NCI-H146 (cell line): ENCODE measurements at regions not wholly inside any gene's neighbourhood (a gene's known extent, or its start where the extent isn't known, plus 50 kb on each side); places are given as distances from the start of the nearest gene placed in this dataset.

Experiments
- DNase-seq: peaks from one replicate; lab custom pipeline; 2025; lab: John Stamatoyannopoulos, UW

DNA sequence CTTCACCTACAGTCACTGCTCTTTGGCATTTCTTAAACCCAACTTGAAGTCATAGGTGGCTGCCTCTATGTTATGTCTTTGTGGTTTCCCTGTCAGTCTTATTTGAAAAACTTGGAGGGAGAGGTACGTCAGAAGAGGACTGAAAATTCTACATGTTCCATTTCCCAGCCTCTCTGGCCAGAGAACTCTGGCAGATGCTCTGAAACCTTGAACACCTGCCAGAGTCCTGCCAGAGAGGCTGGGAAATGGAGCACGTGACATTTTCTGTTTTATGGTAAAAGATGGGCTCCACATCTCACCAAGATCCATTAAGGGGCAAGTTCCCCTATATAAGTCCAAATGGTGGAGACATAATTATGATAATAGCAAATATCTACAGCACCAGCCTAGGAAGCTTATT, 99.5 kb downstream of the MAFB start:
- no peak for DNase-seq

DNA sequence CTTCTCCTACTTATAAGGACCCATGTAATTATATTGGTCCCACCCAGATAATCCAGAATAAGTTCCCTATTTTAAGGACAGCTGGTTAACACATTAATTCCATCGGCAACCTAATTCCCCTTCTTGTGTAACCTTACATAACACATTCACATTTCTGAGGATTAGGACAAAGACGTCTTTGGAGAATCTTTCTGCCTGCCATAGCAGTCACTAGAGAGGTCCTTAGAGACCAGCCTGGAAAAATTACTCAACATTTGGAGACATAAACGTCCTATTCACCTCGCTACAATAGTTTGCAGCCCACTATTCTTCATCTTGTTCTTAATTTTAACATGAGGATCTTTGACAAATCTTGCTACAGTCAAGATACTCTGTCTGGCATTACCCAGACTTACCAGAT, 100.1 kb downstream of the MAFB start:
- DNase-seq, result no peak

DNA sequence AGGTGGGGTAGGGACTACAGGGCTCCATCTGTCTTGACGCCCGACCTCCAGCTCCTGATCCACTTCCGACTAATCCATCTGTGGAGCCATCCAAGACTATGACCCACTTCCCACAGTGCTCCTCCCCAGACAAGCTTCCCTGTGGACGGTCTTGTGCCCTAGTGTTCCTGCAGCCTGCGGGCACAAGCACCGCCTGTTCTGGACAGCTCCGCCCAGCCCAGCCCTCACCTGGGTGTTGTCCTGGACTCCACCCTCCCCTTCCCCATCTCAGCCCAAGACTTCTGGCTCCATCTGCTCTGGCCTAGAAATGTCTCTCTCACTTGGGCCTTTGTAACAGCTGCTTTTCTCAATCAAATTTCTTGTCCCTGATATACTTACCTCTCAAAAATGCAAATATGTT, 102.0 kb downstream of the MAFB start:
- no peak for DNase-seq

DNA sequence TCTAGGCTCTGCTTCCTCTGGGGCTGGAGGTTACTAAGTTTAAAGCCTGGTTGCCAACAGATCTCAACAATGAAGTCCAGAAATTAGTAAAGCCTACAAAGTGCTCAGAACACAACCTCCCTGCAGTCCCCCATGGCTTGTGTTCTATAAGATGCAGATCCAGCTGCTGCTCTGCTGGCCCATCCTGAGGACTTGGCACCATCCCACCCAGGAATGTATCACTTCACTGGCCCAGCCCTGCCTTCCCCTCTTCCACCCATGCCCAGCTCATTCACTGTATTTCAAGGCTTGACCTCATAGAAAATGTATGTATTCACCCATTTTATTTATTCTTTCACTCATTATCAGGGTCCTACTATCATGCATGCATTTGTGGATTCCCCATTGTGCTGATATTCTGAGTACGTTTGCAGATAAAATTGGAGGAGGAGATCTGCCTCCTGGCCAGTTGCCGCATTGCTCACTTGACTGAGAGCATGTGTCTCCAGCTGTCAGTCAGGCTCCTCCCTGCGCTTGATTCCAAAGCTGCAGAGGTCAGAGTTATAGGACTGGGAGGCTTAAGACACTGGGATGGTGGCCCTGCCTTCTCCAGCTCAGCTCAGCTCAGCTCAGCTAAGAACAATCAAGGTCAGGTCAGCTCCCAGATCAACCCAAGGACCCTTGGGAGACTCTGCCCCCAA, 104.8 kb downstream of the MAFB start:
- no peak for DNase-seq

DNA sequence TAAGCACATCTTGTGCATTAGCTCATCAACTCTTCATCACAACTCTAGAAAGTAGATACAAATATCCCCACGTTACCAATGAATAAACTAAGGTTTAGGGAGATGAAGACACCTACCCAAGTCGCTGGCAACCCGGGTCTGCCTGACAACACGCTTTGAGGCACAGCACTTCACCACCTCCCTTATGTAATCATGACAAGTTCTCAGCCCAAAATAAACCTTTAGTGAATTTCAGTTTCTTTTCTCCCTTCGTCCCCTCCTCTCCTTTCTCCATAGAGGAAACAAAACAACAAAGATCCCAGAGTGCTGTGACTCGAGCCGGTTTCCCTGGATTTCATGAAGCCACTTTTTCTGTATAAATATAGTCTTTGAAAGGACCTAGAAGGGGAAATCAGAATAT, 105.4 kb downstream of the MAFB start:
- DNase-seq, result no peak

DNA sequence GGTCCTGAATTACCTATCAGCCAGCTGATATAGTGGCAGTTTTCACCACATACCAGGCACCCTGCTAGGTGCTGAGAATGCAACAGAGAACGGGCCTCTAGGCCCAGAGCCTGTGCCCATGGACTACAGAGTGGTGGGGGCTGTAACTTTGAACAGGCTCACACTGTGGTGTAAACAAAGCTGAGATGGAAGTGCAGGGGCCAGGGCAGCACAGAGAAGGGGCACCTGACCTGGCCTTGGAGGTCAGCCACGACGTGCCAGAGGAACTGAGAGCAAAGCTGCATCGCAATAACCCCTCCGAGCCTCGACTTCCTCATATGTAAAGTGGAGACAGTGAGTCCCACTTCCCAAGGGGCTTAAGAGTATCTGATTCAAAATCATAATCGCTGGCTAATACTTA, 105.8 kb downstream of the MAFB start:
- DNase-seq, result no peak

DNA sequence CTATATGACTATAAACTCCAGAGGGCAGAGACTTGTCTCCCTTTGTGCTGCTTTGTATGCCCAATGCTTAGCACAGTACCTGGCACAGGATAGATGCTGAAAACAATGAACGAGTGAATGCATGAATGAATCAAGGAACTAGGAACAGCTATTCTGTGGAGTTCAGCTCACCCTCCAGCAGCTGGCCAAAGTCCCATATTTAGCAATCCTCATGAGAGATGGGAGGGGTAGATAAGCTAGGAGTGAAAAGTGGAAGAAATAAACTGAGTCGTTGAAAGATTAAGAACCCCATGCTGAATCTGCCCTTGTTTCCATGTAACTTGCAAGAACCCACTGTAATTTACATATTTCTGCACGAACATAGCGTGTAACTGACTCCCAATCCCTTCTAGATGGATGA, 106.5 kb downstream of the MAFB start:
- DNase-seq, result no peak

DNA sequence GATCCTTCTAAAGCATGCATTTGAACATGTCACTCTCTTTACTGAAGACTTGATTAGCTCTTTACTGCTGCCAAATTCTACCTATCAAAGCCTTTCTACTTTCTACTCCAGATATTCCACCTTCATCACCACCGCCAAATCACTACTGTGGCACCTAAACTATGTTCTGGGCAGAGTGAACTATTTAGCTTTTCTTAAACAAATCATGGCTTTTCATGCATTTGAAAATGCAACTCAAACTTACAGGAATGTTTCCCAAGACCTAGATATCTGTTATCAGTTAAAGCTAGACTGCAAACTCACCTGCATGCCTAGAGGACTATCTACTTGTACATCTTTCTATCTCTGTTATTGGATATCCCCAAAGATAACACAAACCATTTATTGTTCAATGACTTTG, 109.3 kb downstream of the MAFB start:
- DNase-seq, result no peak

DNA sequence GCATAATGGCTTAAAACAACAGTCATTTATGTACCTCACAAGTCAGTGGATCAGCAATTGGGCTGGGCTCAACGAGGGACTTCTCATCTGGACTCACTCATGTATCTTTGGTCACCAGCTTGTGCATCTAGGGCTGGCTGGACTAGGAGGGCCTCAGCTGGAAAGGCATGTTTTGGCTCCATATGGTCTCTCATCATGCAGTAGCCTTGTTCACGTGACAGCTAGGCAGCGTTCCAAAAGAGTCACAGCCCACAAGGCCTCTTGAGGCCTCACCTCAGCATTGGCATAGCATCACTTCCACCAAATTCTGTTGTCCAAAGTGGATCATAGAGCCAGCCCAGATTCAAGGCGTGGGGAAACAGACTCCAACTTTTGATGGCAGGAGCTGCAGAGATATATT, 110.1 kb downstream of the MAFB start:
- DNase-seq, result no peak

DNA sequence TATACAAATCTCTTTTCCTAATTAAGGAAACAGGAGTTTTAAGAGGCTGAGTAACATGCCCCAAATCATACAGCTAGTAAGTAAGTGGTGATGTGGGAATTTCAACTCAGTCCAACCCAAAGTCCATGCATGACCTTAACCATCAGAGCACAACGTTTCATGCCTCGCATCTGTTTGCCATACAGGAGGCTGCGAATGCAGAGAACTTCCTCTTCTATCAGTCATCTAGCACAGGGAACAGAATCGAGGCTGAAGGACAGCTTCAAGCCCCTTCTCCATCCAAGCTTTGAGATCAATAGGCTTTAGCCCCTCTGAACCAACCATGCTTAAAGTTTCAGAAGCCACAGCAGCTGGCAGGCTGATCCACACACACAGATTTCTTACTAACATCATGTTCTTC, 113.2 kb downstream of the MAFB start:
- no peak for DNase-seq

DNA sequence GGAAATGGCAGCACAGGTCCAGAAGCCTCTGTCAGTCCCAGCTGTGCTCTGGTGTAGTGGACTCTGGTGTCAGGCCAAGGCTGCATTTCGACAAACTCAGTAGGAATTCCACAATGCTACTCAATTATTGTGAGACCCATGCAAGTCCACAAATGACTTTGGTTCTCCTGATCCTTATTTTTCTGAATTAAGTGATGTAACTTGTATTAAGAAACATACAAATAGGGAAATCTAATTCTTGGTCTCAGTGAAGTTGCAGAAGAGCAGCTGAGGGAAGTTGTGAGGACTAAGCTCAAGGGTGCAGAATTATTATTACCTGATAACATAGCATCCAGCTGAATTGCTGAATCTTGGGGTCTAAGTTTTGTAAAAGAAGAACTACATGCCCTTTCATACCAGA, 116.8 kb downstream of the MAFB start:
- no peak for DNase-seq

DNA sequence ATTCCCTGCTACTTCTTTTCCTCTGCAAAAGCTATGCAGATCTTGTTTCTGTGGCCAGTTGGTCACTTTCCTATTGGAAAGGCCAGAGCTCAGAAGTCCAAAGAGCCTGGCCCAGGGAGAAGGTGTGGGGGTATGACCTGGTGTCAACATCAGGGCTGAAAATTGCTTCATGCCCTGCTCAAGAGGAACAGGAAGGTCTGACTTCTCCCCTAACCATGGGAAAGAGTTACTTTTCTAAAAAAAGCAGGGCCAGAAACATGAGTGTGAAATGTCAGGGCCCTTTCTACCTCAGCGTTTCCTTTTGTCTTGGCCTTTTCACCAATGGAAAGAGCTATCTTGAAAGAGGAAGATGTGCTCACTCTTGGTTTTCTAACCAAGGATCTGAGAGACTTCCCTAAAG, 117.4 kb downstream of the MAFB start:
- DNase-seq, result no peak

DNA sequence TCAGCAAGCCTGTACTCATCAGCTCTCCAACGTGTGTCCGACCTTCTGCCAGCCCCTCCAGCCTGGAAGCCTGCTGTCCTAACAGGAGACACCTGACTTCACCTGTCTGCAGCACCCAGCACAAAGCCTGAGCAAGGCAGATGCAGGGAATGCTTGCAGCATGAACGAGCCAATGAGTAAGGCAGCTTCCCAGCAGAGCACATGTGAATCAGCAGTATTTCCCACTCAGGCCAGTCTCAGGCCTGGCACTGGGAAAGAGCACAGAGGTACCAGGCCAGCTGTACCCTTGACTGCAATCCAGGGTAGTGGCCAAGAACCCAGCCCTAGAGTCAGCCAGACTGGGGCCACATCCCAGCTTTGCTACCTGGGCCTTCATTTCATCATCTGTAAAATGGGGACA, 120.8 kb downstream of the MAFB start:
- DNase-seq, result no peak

DNA sequence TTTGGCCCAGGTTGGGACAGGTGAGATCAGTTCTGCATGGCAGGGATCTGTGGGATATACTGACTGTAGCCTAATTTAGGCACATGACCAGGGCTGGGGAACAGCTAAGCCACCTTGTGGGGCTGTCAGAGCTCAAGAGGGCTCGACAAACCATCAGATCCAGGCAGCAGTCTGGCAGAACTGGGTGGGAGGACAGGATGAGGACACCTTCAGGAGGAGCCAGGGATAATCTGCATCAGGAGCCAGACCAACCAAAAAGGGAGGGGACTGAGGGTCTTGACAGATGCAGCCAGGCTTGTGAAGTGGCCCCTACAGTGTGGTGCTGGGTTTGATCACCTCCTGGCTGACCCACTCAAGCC, 123.4 kb downstream of the MAFB start:
- no peak for DNase-seq

DNA sequence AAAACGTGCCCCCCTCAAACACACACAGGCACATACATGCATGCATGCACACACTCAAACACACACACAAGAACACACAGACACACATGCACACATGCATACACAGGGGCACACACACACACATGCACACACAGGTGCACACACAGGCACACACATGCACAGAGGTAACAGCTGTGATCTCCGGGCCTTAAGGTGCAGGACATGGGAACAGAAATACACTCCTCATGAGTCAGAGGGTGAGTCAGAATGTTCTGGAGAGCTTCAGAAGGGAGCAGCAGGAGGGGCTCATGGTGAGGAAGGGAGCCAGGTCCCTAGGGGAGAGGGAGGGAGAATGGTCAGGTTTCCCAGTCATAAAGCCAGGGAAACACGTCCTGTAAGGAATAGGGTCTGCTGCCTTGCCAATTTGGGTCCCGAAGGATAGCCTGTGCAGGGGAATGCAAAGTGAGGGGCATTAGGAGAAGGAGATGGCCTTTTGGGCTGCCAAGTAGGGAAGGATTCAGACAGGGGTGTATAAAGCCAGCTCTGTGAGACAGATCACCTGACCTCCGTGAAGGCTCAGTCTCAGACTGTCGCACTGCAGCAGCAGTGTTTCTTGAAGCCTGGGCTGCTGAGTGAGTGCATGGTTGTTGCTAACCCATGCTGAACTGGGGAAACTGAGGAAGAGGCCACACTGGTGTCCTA, 123.9 kb downstream of the MAFB start:
- DNase-seq, result no peak

DNA sequence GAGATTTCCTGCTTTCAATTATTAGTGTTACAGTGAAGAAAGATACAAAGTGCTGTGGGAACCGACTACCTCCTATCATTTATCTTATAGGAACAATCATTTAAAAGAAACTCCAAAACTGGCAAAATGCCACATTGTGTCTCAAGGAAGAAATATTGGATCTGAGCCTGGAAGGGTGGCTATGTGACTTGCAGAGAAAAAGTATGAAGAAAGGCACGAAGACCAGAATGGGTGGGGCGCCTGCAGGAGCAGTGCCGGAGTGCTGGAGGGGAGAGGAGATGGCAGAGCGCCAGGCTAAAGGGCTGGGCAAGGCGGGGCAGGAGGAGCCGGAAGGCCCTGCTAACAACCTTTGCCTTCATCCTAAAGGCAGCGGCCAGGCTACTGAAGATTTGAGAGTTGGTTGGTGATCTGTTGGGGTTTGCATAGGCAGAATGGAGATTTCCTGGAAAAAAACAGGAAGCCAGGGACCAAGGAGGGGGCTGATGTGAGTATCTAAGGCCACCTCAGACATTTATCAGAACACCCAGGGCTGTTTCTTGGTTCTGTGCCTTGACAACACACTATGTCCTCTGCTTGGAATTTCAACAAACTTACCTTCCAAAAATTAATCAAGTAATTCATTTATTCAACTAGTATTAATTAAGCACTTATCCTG, 125.6 kb downstream of the MAFB start:
- no peak for DNase-seq

DNA sequence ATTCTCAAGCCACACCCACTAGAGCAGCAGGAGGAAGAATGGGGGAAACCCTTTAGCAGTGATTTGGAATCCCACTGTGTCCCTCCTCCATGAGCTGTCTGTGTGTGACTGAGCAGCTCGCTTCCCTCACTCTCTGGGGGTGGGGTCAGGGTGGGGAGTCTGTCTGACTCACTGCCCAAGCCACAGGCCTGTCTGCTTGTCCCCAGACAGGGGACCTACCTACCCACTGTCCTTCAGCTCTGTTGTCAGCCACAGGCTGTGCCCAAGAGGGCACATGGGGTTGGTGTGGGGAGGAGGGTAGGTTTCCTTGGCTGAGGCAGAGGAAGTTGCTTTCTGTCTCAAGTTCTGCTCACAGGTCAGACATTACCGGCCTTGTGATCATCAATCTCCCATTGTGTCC, 127.0 kb downstream of the MAFB start:
- no peak for DNase-seq

DNA sequence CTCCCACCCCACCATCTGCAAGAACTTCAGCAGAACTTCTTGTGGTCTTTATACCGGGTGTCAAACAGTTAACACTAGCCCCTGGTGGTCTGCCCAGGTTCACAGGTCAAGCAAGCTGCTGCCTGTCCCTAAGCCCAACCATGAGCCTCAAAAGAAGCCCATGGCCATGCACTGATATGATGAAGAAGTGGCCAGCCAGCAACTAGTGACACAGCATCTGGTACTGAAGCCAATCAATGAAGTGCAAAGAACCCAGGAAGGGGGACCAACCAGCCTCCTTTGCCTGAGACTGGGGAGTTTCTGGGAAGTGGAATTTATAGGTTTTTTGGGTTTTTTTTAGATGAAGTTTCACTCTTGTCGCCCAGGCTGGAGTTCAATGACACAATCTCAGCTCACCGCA, 127.8 kb downstream of the MAFB start:
- DNase-seq, result no peak

DNA sequence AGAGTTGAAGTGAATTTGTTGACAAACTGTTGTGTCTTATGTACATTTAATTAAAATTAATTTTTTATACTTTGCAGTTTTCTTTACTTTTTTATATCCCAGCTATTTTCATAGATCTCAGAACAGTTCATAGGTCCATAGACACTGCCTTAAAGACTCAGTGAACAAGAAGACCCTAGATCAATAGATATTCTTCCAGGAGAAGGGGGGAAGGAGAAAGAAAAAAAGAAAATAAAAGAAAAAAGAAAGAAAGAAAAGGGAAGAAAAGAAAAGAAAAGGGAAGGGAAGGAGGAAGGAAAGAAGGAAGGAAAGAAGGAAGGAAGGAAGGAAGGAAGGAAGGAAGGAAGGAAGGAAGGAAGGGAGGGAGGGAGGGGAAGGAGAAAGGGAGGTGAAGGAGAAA, 130.8 kb downstream of the MAFB start:
- no peak for DNase-seq

DNA sequence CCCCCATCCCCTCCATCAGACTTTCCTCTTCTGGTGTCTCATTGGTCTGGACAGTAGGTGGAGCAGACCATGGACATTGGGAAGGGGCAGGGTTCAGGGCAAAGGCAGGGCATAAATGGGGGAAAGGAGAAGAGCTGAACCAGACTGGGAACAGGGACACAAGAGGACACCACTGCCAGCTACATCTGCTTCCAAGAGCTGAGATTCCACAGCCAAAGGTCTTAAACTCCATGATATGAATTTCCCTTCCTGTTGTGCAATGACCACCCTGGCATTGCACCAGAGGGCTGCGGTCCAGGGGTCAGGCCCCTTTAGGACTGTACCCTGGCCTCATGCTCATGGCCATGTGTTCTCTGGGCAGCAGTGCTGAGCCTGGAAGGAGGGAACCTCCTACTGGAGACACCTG, 137.9 kb downstream of the MAFB start:
- DNase-seq, result no peak

DNA sequence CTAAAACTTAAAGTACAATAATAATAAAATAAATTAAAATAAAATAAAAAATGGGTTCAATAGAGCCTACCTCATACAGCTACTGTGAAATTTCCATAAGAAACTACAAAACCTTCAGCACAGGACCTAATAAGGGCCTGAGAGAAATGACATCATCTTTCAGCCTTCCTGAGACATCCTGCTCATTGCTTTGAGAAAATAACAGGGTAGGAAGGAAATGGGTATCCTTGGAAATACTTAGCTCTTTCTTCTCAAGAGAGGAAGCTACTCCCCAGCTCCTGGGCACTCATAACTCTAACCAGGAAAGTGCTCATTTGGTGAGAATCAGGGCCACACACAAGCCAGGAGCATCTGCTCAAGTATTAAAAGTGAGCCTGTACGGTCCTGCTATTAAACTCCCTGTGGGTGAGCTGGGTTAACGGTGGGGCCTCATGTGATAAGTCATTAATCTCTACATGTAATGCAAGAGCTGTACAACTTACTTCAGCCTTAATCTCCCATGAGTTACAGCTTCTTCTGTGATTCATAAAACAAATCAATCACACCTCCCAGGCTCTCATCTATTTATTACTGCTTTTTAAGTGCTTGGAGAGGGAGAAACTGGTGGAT, 141.4 kb downstream of the MAFB start:
- no peak for DNase-seq

DNA sequence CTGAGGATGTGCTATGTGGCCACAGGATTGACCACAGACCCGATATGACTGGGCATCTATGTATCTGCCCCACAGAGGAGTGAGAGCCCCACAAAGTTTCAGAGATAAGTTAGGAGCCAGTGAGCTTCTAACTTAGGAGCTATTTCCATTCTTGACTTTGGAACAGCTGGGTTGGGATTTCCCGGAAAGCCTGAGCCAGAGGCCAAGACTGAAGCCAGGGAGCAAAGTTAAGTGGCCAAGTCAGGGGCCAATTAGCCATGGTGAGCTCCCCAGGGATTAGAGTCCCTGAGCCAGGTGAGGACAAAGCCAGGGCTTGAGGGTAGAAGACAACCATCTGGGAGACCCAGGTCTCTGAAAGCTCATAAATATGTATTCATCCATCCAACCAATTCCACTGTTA, 143.6 kb downstream of the MAFB start:
- no peak for DNase-seq

DNA sequence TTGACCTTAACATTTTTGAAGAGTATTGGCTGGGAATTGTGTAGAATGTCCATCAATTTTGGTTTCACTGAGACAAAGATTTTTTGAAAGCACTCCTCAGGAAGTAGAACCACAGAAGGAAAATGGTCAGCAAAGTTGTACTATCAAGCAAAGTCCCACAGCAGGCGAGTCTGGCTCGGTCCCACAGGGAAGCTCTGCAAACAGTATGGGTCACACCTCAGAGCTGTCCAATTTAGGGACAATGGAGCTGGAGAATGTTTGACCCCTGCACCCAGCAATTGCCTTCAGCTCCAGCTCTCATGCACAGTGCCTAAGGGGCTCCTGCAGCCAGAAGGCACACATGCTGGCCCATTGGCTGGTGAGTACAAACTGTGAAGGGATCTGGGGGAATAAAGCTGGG, 147.0 kb downstream of the MAFB start:
- no peak for DNase-seq
